ELF-1 (cell line): ENCODE measurements at regions not wholly inside any gene's neighbourhood (a gene's known extent, or its start where the extent isn't known, plus 50 kb on each side); places are given as distances from the start of the nearest gene placed in this dataset.
"Not testable (repeated sequence)": the region's sequence is repeated elsewhere in the genome, so short reads cannot be mapped to it uniquely, and the experiment has no call there.

ENCODE experiments used
- DNase-seq: peaks from one replicate; pipeline ENCODE4 v3.0.0-alpha.2; 2016; ENCODE audit warnings: low read depth, low spot score

DNA sequence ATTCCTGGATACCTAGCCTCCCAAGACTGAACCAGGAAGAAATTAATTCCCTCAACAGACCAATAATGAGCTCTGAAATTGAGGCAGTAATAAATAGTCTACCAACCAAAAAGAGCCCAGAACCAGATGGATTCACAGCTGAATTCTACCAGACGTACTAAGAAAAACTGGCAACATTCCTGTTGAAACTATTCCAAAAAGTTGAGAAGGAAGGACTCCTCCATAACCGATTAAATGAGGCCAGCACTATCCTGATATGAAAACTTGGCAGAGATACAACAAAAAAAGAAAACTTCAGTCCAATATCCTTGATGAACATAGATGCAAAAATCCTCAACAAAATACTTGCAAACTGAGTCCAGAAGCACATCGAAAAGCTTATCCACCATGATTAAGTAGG lies 392.5 kb upstream of the GRAMD2B start:
- DNase-seq = no peak

DNA sequence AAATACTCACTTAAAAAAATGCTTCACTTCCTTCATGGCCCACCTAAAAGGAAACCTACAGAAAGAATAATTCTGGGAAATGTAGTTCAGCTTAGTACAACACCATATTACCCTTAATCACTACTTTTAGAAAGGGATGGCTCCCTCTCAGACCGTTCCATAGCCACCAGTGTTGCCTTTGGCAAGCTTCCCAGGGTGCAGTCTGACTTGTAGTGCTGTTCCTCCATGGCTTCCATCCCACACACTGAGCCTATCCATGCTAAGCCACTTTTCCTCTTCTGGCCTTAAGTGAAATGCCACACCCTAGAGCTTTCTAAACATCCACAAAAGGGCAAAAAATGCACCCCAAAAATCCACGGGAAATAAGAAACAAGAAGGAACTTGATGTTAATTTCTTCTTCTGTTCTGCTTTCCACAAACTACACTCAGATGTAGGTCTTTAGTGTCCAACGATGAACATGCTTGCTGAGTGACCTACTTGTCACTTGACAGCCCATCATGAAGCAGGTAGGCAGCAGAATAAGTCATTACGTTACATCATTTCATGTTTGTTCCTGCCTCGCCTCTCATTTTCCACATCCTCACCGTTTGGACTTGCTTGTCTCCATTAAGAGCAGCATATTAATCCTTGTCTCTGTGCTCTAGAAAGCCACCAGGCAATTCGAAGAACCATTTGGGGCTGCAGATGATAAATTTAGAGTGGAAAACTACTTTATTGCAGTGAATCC lies 391.1 kb upstream of the GRAMD2B start:
- DNase-seq = no peak

DNA sequence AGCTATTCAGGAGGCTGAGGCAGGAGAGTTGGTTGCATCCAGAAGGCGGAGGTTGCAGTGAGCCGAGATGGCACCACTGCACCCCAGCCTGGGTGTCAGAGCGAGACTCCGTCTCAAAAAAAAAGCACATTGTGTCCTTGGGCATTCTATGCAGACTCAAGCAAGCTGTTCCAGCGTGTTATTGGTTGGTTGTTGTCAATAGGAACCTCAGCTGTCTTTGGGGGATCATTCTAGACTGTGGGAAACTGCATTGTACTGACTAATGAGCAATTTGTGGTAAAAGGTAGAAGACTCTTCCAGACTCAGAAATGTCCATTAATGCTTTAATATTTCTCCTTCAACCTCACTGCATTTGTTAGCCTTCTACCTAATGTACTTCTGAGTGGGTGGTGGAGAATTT lies 379.5 kb upstream of the GRAMD2B start:
- DNase-seq = no peak

DNA sequence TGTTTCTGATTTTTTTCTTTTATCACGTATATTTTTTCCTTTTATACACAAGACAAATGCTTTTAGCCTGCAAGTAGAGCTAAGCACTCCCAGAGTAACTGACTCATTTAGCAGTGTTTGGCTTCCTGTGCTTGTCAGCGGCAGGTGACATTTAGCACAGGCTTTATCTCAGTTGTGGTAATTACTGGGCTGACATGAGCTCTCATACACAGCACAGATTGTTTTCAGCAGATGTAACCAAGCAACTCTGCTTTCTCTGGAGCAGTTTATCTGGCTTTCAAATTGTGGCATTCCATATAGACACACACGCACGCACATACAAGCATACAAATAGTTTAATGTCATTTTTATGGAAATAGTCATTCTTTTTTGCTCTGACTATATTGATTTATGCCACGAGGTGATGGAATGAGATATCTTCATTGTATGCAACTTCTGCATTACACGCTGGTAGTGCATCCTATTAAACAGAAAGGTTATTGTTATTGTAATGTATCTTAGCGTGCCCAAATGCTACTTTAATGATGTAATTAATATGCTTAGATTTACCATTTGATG lies 379.0 kb upstream of the GRAMD2B start:
- no peak for DNase-seq

DNA sequence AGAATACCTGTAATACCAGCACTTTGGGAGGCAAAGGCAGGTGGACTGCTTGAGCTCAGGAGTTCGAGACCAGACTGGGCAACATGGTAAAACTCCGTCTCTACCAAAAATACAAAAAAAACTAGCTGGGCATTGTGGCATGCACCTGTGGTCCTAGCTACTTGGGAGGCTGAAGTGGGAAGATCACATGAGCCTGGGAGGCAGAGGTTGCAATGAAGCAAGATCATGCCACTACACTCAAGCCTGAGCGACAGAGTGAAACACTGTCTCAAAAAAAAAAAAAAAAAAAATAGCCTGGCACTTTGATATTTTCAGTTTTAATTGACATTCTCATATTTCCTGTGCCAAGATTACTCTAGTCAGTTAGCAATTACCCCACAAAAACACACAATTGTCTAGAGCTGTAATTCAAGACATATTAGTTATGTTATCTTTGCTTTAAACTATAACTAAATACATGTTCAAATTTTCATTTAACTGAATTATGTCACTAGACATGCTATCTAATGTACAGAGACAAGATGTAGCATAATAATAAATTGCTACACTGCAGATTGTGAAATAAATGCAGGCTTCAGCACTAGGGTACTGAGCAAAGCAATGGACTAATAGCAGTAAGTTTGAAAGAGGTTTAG lies 378.2 kb upstream of the GRAMD2B start:
- no peak for DNase-seq

DNA sequence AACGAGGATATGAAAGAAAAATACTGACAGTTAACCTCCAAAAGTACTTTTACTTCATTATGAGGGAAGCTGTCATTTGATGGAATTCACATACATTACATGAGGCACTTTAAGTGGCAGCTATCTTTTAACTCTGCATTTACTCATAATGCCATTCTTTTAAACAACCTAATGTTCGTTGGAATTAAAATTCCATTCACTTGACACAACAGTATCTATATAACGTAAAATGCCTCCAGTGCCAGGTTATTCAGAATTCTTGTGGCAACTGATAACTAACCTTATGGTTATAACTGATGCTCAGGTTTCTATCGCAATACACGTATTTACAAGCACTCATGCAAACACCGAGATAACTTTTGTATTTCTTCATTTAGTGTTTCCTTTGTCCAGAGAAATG lies 376.9 kb upstream of the GRAMD2B start:
- no peak for DNase-seq

DNA sequence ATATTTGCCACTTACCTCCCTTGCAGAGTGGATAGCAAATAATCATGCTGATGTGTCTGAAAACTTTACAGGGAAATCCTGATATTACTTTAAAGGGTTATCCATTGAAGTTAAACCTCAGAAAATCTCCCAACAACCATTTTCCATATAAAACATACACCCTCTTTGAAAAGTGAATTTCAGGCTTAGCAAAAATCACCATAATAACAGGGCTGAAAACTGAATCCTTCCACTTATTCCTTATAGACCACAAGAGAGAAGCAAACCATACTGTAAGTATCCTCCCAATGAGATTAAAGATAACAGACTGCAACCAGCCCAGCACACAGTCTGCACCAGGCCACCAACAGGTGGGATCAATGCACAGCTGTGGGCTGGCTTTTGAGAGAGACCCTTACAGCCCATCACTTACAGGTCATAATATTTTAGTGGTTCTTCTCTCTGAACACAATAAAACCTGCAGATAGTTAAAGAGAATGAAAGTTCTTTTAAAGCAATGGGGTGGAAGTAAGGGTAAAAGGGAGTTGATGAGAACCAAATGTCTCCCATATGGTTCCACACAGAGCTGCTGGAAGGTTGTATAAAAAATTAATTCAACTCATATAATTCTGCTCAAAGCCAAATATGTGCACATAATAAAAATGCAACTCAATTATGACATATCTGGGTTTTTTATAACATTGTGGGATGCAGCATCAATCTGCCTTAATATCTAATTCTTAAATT lies 376.2 kb upstream of the GRAMD2B start:
- no peak for DNase-seq

DNA sequence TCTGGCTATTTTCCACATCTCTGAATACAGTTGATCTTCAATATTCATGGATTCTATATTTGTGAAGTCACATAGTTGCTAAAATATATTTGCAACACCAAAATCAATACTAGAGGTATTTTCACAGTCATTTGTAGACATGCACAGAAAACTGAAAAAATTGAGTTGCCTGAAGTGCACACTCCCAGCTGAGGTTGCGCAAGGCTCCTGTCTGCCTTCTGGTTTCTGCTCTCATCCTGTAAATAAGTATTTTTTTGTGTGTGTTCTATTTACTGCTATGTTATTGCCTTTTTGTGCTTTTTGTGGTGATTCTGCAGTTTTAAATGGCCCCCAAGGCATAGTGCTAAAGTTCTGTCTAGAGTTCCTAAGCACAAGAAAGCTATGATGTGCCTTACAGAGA lies 371.1 kb upstream of the GRAMD2B start:
- DNase-seq = no peak

DNA sequence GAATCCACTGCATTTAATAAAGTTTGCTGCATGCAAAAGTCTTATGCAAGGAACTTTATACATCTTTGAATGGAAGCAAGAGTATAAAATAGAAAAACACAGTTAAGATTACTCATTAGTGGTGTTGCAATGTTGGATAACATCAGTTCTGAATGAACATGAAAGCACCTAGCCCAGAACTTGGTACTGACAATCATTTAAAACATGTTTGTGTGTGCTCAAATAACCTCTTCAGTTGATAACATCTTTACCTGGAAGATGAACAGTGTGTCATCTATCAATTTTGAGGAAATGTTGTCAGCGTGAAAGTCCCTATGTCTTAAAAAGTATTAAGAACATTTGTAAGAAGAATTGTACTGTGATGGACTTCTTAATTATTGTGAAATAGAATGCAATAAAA lies 370.4 kb upstream of the GRAMD2B start:
- DNase-seq = no peak

DNA sequence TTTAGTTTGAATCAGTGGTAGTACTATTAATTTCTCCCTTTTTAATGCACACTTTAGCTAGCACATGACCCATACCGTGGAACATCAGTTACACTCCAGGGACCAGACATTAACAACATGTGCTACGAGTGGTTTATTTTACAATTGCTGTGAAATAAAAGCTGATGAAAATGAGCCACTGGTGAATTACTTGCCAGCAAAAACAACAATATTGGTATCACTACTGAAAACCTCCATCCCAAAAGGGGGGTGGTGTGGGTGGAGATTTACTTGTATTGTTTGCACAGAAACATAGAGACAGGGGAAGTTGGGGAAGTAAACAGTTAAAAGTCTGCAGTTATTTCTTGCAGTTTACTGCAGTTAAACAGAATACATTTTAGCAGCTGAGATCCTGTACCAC lies 369.6 kb upstream of the GRAMD2B start:
- DNase-seq = no peak

DNA sequence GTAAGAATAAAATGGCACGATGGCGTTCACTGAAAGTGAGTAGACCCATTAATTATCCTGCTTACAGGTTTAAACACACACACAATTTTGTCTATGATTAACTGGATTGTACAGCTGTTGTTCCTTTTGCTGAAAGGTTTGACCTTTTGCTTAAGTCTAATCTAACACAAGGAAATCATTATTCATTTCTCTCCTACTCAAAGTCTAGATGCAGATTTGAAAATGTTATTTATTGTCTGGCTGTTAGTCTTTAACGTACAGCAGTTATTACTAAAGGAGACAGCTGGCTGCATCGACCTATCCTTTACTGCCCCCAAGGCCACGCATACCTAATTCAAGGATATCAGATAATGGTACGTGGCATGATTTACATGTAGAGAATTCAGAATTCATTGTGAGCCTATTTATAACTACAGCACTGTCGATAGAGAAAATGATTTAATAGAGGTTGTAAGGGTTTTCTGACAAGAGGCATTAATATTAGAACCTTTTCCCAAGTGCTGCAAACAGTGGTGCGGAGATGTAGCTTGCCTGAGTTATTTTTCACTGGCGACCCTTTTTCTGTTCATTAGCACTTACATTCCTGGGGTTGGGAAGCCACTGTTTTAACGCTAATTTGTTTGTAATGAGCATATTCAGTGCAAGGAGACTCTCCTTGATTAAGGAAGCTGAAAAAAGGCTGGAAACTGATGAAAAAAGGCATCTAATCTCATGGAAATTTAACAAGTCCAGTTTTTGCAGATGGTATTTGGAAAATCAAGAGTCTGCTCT lies 368.4 kb upstream of the GRAMD2B start:
- no peak for DNase-seq

DNA sequence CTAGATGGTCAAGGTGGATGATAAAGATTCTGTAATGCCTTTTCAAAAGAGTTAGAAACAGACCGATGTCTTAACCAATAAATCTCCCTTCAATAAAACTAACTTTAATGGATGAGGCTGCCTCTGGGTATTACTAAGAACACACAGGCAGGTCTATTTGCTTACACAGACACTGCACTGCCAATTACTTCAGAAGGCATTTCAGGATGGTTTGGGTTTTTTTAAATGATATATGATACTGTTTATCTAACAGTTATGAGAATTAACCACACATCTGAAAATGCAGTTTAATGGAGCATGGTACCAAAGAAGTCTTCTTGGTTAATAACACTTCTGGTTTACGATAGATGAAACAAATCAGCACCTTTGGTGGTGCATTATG lies 367.9 kb upstream of the GRAMD2B start:
- no peak for DNase-seq

DNA sequence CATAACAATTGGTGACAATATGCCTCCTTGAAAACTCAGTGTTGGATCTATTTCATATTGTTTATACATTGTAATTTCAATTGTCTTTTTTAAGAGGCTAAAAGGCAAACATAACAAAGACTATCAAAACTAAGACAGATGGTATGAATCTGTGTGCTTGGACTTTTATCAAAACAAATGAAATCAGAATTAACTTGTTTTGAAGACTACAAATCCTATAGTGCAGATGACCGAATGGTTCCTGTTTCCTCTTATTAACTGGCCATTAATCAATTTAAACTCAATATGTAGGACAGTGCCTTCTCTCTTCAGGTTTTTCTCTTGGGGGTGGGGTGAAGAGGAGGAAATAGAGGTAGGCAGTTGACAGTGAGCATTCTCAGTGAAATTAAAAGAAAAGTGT lies 366.9 kb upstream of the GRAMD2B start:
- DNase-seq = no peak

DNA sequence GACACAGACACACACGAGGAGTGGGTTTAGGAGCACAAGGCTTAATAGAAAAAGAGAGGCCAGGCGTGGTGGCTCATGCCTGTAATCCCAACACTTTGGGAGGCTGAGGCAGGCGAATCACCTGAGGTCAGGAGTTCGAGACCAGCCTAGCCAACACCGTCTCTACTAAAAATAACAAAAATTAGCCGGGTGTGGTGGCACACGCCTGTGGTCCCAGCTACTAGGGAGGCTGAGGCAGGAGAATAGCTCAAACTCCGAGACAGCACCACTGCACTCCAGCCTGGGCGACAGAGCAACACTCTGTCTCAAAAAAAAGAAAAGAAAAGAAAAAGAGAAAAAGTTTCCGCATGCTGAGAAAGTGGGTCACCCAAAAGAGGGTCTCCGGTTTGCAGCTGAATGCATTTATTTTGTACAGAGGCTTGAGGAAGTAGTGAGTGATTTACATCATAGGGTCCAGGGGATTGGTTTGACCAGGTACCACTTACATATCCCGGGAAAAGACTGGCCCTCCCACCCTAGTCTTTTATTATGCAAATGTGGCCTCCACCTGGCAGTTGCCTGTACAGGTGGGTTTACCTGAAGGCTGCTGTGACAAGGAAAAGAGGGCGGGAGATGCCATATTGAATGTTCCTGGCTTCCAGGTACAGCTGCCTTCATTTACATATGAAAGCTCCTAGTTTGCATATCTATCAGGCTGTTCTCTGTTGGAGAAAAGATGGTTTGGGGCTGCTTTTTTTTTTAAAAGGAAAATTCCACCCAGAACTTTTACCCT lies 366.2 kb upstream of the GRAMD2B start:
- DNase-seq = peak; percentile 76

DNA sequence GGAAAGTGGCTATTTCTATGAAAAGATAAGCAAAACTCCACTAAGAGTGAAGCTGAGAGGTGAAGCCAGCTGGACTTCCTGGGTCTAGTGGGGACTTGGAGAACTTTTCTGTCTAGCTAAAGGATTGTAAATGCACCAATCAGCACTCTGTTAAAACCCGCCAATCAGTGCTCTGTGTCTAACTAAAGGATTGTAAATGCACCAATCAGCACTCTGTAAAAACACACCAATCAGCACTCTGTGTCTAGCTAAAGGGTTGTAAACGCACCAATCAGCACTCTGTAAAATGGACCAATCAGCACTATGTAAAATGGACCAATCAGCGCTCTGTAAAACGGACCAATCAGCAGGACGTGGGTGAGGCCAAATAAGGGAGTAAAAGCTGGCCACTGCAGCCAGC lies 364.8 kb upstream of the GRAMD2B start:
- DNase-seq = not testable (repeated sequence)

DNA sequence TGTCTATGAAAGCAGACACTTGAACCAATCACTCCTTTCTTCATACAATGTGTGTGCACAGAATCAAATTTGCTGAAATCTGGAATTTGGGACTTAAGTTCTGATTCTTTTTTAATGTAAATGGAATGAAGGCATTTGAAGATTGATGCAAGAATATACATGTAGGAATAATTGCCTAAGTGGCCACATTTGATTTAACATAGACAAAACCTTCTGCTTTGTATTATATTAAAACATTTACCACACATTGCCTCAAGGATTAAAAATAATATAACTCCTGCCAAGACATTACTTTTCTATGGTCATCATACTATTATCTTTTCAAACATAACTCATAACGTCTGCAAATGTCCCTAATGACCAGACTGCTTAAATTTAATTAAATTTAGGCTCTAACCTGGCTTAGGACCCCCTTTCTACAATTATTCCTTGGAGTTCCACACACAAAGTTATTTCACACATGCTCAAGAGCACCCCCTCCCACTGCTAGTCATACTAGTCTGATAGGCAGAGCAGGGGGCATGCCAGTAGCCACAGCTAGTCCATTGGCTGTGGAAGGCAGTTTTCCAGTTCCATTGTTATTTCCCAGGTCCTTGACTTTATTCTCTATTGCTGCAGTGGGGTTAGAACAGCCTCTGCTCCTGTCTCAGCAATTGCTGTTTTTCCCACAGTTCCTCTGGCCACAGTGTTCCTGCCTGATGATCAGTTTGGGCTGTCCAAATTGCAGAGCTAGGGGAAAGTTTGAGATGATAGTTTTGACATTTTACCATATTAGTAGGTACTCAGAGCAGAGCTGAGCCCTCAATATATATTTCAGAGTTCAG lies 360.6 kb upstream of the GRAMD2B start:
- no peak for DNase-seq

DNA sequence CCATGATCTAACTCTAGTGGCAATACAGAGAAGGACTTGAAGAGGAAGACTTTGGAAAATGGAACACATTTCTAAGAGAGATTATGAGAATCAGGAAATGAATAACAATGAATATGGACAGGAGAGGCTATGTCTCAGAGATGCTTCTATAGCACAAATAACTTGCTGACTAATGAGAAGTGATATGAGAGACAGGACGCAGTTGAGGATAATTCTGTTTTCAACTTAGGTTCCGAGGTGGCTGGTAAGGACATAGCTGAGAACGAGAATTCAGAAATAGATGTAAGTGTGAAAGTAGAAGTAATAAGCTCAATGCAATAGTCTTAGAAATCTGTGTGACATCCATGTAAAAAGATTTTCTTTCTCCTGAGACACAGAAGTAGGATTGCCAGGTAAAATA lies 358.1 kb upstream of the GRAMD2B start:
- DNase-seq = no peak

DNA sequence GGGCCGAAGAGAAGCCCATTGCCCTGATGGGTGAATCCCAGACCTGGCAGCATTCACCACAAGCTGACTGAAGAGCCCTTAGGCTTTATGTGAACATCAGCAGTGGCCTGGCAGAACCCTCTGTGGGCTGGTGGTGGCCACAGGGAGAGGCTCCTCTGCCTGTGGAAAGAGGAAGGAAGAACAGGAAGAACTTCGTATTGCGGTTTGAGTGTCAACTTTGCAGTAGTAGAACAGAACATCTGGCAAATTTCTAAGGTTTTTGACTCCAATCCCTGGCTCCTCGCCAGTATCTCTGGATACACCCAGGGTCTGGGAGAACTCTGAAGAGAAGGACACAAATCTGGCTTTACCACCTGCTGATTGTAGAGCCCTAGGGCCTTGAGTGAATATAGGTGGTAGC lies 356.4 kb upstream of the GRAMD2B start:
- no peak for DNase-seq

DNA sequence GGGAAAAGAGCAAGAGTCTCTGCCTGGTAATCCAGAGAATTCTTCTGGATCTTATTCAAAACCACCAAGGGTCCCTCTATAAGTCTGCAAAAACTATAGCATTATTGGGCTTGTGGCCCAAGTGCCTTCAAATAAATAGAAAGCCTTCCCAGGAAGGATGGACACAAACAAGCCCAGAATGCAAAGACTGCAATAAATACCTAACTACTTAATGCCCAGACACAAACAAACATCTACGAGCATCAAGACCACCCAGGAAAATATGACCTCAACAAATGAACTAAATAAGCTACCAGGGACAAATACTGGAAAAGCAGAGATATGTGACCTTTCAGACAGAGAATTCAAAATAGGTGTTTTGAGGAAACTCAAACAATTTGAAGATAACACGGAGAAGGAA lies 355.8 kb upstream of the GRAMD2B start:
- no peak for DNase-seq

DNA sequence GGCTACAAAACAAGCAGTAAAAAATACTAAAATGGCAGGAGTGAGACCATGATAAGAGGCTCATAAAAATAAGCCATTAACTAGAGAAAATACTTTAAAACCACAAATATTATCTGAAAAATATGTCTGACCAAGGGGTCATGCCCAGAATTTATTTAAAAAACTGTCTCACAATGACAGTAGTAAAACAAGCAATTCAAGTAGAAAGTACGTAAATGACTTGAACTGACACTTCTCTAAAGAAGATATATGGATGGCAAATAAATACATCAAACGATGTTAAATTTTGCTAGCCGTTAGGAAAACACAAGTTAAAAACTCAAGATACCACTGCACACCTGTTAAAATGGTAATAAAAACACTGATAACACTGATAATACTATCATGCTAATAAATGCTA lies 353.9 kb upstream of the GRAMD2B start:
- no peak for DNase-seq
